NK-92 treated with Interleukin-12 subunit alpha and Interleukin-12 subunit beta, amount 100 ng/mL, for 24 hours (cell line): ENCODE measurements at regions not wholly inside any gene's neighbourhood (a gene's known extent, or its start where the extent isn't known, plus 50 kb on each side); places are given as distances from the start of the nearest gene placed in this dataset.
"Not testable (repeated sequence)": the region's sequence is repeated elsewhere in the genome, so short reads cannot be mapped to it uniquely, and the experiment has no call there.

ENCODE experiments used
- DNase-seq: peaks from one replicate; lab custom pipeline; 2025; lab: John Stamatoyannopoulos, UW

DNA sequence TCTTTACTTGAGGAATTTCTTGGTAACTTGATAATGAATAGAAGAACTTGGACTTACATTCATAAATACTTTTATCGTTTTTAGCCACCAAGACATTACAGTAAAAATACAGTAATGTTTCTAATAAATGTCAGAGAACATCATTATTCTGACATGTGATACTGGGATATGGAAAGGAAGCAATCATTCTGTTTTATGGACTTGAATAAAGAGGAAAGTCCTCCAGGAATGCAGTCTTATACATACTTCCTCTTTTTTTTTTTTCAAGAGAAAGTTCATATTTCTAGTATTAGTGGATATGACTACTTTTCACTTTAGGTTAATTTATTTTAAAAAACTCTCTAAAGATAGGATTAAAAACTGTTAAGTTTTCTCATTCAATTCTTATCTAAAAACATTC is 220.0 kb upstream of the SEMA3C start:
- DNase-seq: no peak

DNA sequence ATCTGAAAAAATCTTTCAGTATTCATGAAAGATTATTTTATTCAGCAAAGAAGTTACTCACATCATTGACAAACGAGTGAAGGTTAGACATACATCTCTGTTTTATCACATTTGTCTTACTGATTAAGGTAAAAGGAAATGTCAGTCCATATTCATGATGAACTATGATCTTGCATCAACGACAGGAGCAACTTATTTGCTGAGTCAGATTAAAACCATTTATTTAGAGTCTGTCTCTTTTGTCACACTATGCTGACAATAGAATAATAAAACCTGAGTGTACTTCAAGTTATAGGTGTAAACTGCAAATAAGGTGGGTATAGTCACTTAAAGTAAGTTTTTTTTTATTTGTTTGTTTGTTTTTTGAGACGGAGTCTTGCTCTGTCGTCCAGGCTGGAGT is 216.5 kb upstream of the SEMA3C start:
- DNase-seq: no peak

DNA sequence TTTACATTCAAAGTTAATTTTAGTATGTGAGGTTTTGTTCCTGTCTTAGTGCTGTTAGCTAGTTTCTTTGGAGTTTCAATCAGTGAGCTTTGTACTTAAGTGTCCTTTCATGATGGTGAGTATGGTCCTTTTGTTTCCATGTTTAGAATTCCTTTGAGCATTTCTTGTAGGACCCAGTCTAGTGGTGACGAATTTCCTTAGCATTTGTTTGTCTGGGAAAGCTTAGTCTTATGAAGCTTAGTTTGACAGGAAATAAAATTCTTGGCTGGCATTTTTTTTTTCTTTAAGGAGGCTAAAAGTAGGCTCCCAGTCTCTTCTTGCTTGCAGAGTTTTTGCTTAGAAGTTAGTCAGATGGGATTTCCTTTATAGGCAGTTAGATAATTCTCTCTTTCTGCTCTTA is 209.2 kb upstream of the SEMA3C start:
- no peak for DNase-seq

DNA sequence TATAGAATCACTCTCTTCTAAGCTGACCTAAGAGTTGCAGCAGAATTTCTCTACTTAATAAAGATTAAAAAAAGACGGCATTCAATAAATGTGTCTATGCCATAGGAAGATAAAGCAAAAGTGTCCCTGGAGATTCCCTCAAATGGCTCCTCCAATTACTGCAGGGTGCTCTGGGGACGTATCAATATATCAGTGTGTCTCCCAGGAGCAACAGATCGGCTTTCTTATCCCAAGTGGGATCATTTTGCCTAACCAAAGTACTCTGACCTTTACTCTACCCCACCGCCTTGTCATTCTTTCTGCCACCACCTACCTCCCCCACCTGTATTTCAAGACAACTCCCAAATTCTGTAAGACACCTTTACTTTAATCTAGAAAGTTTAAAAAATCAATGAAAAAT is 202.0 kb upstream of the SEMA3C start:
- DNase-seq: no peak

DNA sequence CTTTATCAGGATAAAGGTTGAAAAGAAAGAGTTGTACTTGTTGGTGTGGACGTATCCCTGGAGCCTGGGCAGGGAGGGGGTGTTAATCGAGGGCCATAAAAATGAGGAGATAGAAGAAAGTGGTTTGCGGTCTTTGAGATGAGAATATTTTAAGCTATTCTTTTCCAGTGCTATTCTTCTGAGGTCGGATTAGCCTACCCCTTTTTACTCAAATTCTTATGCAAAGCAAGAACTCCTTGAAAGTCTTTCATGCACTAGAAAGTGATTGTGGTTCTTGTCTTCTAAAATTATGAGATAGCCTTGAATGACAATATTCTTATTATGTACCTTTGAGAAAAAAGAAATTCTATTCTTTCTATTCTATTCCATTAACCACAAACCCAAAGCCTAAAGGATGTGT is 201.3 kb upstream of the SEMA3C start:
- no peak for DNase-seq

DNA sequence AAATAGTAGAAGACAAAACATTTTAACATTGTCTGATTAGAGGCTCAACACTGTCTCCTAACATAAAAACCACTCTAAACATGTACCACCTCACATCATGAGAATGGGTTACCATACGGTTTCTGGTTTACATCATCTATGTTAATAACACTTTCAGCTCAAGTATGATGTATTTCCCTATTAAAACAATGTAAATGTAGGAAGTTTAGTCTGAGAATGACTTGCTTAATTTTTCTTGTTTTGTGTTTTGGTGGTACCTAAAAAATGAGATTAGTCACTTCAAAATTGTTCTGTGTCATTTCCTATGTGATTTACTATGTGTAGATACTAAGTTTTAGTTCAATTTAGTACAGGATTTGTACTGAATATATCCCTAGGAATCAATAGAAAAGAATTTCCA is 195.8 kb upstream of the SEMA3C start:
- DNase-seq: no peak

DNA sequence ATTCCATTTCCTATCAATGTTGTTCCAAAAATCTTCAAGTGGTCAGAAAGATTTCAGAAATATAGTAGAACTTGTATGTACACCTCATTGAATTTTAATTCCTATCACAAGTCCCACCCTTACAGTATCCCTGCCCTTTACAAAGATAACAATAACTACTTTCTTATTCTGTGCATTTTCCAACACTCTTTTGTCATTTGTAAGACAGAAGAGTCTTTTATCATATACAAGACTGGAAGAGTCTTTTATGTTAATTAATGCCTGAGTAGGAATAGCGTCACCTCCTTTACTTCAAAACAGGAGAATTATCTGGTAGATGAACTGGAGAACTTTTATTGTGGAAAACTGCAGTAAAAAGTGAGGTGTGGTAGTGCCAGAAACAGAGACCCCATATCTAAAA is 193.9 kb upstream of the SEMA3C start:
- no peak for DNase-seq

DNA sequence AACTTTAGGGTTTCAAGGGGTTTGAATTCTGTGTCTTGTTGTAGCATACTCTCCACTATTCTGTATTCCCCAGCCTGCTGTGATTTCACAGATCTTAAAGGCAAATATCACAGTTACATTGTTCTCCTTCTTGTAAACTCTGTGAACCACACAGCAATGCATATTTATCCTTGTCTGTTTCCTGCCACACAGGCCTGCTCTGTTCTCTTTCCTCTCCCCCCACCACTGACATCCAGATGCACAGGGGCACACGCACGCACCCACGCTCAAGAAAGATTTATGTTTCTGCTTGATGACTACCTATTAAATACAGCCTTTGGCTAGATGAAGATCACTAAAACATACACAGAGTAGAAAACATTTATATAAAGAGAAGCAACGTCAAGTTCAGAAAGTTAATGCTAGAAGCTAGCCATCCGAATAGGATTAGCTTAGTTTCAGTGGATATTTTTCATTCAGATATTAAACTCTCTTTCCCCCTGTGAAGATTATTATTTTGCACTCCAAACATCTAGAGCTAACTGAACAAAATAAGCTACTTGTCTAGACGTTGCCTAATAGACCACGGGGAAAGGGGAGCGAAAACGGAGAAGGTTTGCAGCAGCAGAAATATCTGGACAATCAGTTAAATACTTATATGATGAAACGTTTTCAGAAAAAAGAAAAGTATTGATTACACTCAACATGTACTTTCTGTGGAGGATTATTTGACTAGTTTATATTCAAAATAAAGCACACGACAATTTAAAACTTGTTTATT is 193.1 kb upstream of the SEMA3C start:
- DNase-seq: no peak

DNA sequence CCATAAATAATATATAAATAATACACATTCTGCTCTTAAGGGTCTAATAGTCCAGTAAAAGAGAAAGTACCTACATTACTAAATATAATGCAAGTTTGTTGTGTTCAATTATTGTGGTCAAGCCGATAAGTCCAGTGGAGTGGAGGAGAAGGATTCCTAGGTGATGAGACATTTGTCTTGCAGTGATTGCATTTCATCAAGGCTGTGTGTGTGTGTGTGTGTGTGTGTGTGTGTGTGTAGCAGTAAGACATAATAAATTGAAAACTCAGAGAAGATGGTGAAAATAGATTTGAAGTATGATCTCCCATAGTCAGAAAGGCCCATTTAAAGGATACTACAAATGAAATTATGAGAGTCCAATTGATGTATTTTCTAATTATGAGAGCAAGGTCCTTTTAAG is 192.5 kb upstream of the SEMA3C start:
- DNase-seq: no peak

DNA sequence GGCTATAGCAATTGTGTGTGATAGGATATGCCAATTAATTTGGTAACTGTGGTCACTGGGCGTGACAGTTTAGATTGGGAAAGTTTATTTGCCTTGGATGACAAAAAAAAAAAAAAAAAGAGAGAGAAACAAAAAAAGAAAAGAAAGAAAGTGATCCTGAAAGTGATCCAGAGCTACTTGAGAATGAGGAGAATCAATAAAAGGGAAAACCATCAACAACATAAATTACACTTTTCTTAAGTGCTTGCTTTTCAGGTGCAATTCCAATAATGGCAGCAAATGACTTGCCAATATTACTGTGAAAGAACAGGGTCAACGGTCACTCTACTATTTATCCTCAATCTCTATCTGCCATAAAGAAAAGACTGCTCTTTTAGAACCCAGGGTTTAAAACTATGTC is 191.8 kb upstream of the SEMA3C start:
- DNase-seq: no peak

DNA sequence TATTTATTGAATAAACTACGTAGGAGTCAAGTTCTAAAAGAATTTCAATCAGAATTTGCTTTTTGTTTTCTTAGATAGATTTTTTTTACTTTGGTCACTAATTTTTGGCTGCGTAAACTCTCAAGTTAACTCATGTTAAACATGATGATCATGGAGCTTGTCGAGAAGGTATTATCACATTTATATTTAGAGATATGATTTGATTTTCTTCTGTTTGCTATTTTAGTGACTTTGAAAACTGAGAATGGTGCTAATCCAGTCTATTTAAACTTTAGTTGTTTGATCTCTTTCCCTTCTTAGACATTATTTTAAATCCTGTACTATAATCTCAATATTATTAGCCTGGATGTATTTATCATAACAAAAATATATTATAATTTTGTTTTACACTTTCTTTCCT is 179.4 kb upstream of the SEMA3C start:
- DNase-seq: no peak

DNA sequence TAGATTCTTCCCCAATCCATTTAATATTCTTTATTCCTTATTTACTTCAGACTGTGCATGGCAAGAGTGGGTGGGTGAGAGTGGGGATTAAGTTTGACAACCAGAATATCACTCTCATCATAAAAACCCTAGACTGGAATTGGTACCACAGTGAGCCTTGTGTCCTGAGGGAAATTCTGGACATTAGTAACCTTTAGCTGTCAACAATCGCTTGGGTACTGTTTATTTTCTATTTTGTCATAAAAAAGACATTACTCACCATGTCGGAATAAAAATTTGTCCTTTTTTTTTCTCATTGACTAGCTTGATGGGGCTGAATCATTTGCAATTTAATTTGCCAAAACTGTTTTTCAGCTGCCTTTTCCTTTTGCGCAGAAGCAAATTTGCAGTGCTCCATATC is 176.1 kb upstream of the SEMA3C start:
- no peak for DNase-seq

DNA sequence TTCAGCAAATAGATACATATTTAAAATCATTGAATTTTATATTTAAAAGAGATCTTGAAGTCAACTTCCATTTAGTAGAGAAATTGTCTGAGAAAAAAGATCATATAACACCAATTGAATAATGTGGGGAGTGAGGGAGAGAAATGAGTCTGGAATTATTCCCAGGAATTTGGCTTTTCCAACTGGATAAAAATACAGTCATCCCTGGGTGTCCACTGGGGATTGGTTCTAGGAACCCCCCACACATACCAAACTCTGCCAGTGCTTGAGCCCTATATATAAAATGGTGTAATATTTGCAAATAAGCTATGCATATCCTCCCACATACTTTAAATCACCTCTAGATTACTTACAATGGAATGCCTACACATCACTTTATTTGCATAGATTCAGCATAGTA is 162.8 kb upstream of the SEMA3C start:
- DNase-seq: no peak

DNA sequence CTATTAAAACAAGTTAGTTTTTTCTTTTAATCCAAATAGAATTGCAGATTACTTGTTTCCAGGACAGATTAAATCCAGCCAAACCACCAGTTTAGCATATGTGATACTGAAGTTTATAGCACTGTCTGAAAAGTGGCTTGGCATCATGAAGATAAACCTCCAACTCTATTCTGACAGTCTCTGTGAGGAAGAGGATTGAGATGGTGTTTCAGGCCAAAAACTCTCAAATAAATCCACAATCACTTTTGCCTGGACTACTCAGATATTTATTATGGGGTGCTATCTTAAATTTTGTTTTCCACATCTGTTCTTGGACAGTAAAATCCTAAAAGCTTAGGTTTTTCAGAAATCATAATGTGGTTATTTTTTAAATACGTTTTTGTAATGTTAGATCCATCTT is 161.7 kb upstream of the SEMA3C start:
- no peak for DNase-seq

DNA sequence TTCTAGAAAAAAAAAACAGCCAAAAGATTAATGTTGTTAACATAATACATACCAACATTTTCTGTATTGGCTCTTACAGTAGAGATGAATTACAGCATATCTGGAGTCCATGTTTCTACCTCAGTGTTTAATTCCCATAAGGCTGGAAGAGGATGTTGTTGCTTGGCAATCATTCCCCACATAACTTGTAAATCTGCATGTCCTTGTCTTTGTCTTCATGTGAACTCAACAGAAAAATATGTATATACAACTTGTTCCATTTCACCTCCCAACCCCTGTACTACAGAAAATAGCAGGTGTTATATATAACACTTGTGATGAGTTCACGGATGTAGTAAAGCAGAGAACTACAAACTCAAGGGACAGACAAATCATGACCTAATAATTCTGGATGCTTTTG is 160.9 kb upstream of the SEMA3C start:
- no peak for DNase-seq

DNA sequence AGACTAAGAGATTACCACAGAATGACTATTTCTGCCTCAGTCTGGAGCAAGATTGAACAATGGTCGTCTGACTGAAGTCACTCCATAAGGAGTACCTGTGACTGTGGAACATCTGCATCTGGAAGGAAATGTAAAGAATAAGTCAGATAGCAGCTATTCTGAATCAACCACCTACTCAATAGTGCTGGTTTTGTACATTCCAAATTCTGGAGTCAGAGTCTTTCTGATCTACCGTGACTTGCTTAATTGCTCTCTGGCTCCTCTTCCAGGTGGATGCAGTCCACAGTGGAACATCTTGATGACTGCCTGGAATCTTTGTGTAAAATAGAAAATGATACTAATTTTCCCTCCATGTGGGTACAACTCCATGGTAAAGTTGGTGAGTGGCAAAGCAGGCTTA is 156.3 kb upstream of the SEMA3C start:
- no peak for DNase-seq

DNA sequence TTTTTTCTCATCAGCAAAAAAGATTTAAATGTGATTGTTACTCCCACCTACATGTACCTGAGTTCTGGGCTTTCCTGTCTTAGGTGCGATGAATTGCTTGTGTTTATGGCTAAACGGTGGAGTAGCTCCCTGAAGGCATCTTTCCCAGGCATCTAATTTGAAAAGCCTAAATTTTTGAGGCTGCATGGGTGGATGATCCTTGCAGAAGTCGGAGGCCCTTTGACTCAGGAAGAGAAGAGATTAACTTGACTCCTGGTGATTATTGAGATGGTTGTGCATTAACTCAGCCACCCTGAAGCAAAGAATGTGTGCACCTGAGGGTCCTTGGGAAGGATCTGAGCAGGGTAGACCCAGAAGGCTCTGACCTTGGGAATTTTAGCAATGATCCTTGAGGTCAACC is 155.6 kb upstream of the SEMA3C start:
- DNase-seq: no peak

DNA sequence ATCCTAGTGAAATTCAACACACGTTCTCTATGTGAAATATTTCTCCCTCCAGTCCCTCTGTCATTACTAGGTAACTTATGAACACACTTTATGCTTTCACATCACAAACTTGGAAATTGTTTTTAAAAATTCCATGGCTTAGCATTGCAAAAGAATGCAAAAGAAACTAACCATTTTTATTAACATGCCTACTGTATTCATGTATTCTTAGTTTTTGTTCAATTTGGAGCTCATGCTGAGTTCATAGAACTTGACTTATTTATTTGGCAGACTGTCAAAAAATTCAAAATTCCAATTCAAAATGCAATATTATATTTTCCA is 155.0 kb upstream of the SEMA3C start:
- no peak for DNase-seq

DNA sequence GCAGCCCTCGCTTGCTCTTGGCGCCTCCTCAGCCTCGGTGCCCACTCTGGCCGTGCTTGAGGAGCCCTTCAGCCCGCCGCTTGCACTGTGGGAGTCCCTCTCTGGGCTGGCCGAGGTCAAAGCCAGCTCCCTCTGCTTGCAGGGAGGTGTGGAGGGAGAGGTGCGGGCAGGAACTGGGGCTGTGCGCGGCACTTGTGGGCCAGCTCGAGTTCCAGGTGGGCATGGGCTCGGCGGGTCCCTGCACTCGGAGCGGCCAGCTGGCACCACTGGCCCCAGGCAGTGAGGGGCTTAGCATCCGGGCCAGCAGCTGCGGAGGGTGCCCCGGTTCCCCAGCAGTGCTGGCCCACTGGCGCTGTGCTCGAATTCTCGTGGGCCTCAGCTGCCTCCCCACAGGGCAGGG is 152.1 kb upstream of the SEMA3C start:
- DNase-seq: no peak

DNA sequence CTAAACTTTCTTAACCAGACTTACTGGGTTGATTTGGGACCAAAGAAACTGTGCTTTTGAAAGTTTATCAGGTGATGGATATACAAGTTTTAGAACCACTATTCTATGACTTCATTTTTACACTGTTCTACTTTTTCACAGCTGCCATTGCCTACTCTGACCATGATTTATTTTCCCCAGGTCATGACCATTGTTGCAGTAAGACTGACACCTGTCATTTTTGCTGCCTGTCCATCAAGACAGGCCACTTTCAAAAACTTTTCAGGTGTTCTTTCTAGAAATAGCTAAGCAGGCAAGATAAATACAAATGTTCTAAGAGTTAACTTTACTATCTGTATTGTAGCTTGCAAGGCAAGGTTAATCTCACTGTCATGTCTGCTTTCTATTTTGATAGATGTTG is 147.9 kb upstream of the SEMA3C start:
- DNase-seq: no peak

DNA sequence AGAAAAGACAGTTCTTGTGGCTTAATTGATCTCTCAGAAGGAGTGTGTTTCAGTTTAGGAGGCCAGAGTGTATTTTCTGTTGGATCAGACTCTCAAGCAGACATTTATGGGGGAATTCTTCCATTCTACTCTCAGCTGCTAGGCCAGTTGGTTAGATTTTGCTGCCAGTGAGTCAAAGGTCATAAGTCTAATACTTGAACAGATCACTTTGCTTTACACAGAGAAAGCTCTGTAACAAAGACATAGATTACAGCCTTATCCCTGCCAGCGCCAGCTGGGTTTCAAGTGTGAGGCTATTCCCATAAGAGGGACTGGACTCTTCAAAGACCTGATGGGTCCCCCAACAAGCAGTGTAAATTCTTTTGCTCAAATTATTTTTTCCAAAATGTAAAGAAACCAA is 145.6 kb upstream of the SEMA3C start:
- no peak for DNase-seq

DNA sequence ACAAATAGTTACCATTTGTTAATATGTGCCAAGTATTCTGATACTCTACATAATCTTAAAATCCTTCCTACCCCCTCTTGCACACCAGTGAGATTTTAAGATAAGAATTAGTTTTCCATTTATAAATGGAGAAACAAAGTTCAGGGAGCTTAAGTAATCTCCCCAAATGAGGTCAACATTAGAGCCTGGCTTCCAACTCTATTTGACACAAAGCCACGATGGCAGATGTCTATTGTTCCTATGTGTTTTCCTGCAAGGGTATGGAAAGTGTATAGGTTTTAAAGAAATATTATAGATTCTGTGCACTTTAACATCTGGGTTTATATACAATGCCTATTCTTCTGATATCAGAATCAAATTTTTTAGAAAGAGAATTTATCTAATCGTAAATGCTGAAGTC is 143.9 kb upstream of the SEMA3C start:
- DNase-seq: no peak

DNA sequence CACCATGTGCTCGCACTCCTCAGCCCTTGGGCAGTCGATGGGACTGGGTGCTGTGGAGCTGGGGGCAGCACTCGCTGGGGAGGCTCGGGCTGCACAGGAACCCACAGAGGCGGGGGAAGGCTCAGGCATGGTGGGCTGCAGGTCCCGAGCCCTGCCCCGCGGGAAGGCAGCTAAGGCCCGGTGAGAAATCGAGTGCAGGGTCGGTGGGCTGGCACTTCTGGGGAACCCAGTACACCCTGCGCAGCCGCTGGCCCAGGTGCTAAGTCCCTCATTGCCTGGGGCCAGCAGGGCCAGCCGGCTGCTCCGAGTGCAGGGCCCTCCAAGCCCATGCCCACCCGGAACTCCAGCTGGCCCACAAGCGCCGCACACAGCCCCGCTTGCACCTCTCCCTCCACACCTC is 138.6 kb upstream of the SEMA3C start:
- not testable (repeated sequence) for DNase-seq

DNA sequence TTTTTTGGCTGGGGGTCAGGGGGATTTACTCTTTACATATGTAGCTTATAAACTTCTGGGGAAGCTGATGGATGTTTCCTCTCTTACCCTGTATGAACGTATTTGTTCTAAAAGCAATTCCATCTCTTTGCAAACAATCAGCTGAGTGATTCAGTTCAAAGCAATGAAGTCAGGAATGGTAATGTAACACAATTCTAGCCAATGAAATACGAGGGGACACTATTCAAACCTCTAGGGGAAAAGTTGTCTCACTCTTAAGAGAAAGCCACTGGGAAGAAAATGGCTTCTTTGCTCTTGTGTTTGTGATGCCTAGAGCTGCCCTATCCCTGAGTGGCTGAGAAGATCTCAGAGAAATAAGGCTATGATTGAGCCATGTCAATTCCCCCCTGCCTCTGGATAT is 134.8 kb upstream of the SEMA3C start:
- DNase-seq: no peak
